ENCODE measurements at regions not wholly inside any gene's neighbourhood (a gene's known extent, or its start where the extent isn't known, plus 50 kb on each side); places are given as distances from the start of the nearest gene placed in this dataset.

- ATAC-seq, result no peak
- CTCF ChIA-PET, result interaction anchor here (1.0 to 1.7 kb wide), 4 partner anchors 10 to 15 kb away, joined by 3 to 4 read pairs (median 4); no protein-coding TSS in a partner anchor
- no peak overlapping the region for H2AFZ ChIP-seq (ENCODE audit: low read depth, low read length, poor library complexity, severe bottlenecking)
- BruUV-seq (replicated peaks), result no TSS peak
- intact Hi-C loops (cut with micrococcal nuclease), result no loop called here
- no peaks in the 10 kb centered on the region for H3K4me1 ChIP-seq (ENCODE audit: control insufficient read depth in 1 of 2, insufficient read depth in 2 of 2, low read length in 2 of 2)
- H3K4me3 ChIP-seq (replicated peaks in 1 of 2; ENCODE audit: low read depth in 1 of 2, low read length in 2 of 2), result no peak overlapping the region
- no peaks in the 10 kb centered on the region for H4K20me1 ChIP-seq (ENCODE audit: insufficient read depth)
- POLR2A ChIA-PET, result no interaction called here
- H3K27ac ChIP-seq (ENCODE audit: low read depth, low read length), result no peak overlapping the region
- no peaks in the 10 kb centered on the region for H3K36me3 ChIP-seq (ENCODE audit: control insufficient read depth in 1 of 2, insufficient read depth in 2 of 2, low read length in 2 of 2)
- no peak for DNase-seq (ENCODE audit: low read depth, low spot score)
- RAD21 ChIA-PET (ENCODE audit: low non-redundant PET in 1 of 2, low total read pairs in 2 of 2, uncharacterized antibody in 2 of 2, unreplicated experiment in 2 of 2), result no interaction called here
- no peaks in the 10 kb centered on the region for H3K9me2 ChIP-seq (ENCODE audit: insufficient read depth)
- TF ChIP-seq POLR2AphosphoS5 (IDR thresholded peaks at IDR 0.05; ENCODE audit: low read depth, low read length) (no peak), TCF7L2 (IDR thresholded peaks at IDR 0.05; ENCODE audit: borderline replicate concordance, extremely low read depth, insufficient read depth, insufficient read length) (no peak), SP1 (IDR thresholded peaks at IDR 0.05; ENCODE audit: low read depth) (no peak), JUND (IDR thresholded peaks at IDR 0.05) (no peak), FOSL1 (IDR thresholded peaks at IDR 0.05; ENCODE audit: low read depth) (no peak), RAD21 (IDR thresholded peaks at IDR 0.05; ENCODE audit: low read depth) (no peak), EGR1 (IDR thresholded peaks at IDR 0.05; ENCODE audit: low read depth) (no peak), EZH2 (IDR thresholded peaks at IDR 0.05) (no peak), SRF (IDR thresholded peaks at IDR 0.05; ENCODE audit: low read depth) (no peak), POLR2A (IDR thresholded peaks at IDR 0.05; ENCODE audit: borderline replicate concordance, extremely low read depth, insufficient read depth, insufficient read length) (no peak), ZNF274 (IDR thresholded peaks at IDR 0.05; ENCODE audit: low read depth, low read length) (no peak), CBX3 (IDR thresholded peaks at IDR 0.05; ENCODE audit: low read depth) (no peak), ZFX (IDR thresholded peaks at IDR 0.05) (no peak)
- TF ChIP-seq, protein P1, sequence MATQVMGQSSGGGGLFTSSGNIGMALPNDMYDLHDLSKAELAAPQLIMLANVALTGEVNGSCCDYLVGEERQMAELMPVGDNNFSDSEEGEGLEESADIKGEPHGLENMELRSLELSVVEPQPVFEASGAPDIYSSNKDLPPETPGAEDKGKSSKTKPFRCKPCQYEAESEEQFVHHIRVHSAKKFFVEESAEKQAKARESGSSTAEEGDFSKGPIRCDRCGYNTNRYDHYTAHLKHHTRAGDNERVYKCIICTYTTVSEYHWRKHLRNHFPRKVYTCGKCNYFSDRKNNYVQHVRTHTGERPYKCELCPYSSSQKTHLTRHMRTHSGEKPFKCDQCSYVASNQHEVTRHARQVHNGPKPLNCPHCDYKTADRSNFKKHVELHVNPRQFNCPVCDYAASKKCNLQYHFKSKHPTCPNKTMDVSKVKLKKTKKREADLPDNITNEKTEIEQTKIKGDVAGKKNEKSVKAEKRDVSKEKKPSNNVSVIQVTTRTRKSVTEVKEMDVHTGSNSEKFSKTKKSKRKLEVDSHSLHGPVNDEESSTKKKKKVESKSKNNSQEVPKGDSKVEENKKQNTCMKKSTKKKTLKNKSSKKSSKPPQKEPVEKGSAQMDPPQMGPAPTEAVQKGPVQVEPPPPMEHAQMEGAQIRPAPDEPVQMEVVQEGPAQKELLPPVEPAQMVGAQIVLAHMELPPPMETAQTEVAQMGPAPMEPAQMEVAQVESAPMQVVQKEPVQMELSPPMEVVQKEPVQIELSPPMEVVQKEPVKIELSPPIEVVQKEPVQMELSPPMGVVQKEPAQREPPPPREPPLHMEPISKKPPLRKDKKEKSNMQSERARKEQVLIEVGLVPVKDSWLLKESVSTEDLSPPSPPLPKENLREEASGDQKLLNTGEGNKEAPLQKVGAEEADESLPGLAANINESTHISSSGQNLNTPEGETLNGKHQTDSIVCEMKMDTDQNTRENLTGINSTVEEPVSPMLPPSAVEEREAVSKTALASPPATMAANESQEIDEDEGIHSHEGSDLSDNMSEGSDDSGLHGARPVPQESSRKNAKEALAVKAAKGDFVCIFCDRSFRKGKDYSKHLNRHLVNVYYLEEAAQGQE (IDR thresholded peaks at IDR 0.05; ENCODE audit: low read depth), result no peak
- TF ChIP-seq, protein P2, sequence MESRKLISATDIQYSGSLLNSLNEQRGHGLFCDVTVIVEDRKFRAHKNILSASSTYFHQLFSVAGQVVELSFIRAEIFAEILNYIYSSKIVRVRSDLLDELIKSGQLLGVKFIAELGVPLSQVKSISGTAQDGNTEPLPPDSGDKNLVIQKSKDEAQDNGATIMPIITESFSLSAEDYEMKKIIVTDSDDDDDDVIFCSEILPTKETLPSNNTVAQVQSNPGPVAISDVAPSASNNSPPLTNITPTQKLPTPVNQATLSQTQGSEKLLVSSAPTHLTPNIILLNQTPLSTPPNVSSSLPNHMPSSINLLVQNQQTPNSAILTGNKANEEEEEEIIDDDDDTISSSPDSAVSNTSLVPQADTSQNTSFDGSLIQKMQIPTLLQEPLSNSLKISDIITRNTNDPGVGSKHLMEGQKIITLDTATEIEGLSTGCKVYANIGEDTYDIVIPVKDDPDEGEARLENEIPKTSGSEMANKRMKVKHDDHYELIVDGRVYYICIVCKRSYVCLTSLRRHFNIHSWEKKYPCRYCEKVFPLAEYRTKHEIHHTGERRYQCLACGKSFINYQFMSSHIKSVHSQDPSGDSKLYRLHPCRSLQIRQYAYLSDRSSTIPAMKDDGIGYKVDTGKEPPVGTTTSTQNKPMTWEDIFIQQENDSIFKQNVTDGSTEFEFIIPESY (IDR thresholded peaks at IDR 0.05; ENCODE audit: extremely low read depth, insufficient replicate concordance, low read length), result no peak
- no peak overlapping the region for H3K4me2 ChIP-seq (ENCODE audit: low read length)
- no peaks in the 10 kb centered on the region for H3K9me3 ChIP-seq (ENCODE audit: control insufficient read depth in 1 of 2, insufficient read depth in 1 of 2, low read depth in 1 of 2, low read length in 2 of 2)
- no peaks in the 10 kb centered on the region for H3K79me2 ChIP-seq (ENCODE audit: insufficient read depth, low read length)
- H3K9ac ChIP-seq (ENCODE audit: low read length), result no peak overlapping the region
- H3K27me3 ChIP-seq (ENCODE audit: insufficient read depth, low read length), result 0 out of 2 replicates have a peak, but pooled peaks cover 3% of the 10 kb centered on the region
Observed at GRCh38 chr2:204051984-204052556, 115.5 kb downstream of the ICOS start.
